ENCODE measurements at regions not wholly inside any gene's neighbourhood (a gene's known extent, or its start where the extent isn't known, plus 50 kb on each side); places are given as distances from the start of the nearest gene placed in this dataset.

DNA sequence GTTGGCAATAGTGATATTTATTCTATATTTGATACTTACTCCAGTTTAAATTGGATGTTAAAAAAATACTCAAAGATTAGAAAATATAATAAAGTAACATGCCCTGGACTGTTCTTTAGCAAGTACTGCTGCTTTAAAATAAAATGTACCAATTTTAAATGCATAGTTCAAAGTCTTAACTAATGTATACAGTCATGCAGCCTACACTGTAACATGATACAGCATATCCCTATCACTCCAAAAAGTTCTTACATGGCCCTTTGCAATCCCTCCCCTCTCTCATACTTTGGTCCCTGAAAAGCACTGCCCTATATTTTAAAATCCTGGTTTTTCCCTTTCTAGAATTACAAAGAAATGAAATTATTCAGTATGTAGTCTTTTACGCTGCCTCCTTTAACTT, 726.6 kb downstream of the LTN1 start:
- no peak for DNase-seq

GRCh38 chr21:28263974-28264373, 728.7 kb downstream of the LTN1 start:
- no peak for DNase-seq

DNA sequence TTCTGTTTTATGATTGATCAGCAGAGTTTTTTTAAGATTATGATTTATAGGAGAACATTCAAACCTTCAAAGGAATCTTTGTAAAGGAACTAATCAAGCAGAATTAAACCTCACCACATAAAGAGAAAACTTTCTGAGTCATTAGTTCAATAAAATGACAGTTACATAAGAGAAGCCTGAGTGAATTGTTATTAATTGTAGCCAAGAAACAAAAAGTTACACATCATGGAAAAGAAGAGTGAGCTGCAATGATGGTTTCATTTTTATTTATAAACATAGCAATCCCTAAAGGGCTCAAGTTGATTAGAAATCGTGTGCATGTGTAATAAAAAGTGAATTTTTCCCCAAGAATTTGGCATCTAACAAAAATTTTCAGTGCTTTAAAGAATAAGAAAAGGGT, 731.4 kb downstream of the LTN1 start:
- no peak for DNase-seq

- DNase-seq = no peak
Observed at GRCh38 chr21:28257276-28257675, 735.4 kb downstream of the LTN1 start.

- DNase-seq = no peak
Observed at GRCh38 chr21:28256837-28257236, 735.8 kb downstream of the LTN1 start.

DNA sequence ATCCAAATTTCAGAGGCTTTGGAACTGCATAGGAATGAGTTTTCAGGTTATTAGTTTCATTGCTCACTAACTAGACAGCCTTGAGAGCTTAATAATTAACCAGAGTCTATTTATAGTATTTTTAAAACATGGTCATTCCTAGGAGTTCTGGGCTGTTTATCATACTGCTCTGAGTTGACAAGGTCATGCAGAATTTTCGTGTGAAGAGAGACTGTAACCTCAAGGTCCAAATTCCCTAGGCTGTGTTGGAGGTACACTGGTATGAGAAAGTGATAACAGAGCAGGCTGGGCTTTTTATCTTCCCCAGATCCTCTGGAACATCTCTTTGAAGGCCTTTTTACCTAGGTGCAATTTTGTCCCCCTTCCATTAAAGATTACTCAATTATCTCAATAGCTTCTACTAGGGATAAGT, 736.3 kb downstream of the LTN1 start:
- no peak for DNase-seq

GRCh38 chr21:28253961-28254360, 738.7 kb downstream of the LTN1 start:
- no peak for DNase-seq

- no peak for DNase-seq
Observed at GRCh38 chr21:28253338-28253737, 739.3 kb downstream of the LTN1 start.

GRCh38 chr21:28252928-28253327, 739.7 kb downstream of the LTN1 start:
- DNase-seq = no peak

- no peak for DNase-seq
Observed at GRCh38 chr21:28250946-28251345, 741.7 kb downstream of the LTN1 start.

GRCh38 chr21:28247454-28248020, 745.1 kb downstream of the LTN1 start:
- DNase-seq = no peak

- no peak for DNase-seq
Observed at GRCh38 chr21:28240586-28240985, 752.1 kb downstream of the LTN1 start.

DNA sequence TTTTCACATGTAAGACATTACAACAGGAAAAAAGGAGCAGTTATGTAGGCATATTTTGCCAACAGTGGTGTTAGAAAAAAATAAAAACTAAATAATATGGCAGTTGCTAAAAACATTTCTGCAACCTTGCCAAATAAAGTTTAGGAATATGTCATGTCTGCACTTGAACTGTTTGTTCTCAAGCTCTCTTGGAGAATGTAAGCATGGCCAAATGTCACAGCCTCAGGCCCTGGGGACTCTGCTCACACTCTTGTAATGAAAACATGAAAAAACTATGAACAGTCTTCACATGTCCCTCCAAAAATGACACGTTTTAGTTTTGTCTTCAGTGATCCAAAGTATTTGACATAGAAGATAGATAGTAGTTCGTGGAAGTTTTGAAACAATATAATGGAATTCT, 753.3 kb downstream of the LTN1 start:
- no peak for DNase-seq

- DNase-seq = no peak
Observed at GRCh38 chr21:28237661-28238060, 755.0 kb downstream of the LTN1 start.

GRCh38 chr21:28235169-28235895, 757.3 kb downstream of the LTN1 start:
- DNase-seq = no peak

DNA sequence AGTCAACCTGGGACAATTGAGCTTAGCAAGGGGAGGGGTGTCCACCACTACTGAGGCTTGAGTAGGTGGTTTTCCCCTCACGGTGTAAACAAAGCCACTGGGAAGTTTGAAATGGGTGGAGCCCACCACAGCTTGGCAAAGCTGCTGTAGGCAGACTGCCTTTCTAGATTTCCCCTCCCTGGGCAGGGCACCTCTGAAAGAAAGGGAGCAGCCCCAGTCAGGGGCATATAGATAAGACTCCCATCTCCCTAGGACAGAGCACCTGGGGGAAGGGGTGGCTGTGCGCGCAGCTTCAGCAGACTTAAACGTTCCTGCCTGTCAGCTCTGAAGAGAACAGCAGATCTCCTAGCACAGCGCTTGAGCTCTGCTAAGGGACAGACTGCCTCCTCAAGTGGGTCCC, 758.4 kb downstream of the LTN1 start:
- DNase-seq = no peak

- DNase-seq = no peak
Observed at GRCh38 chr21:28233536-28234220, 759.0 kb downstream of the LTN1 start.

DNA sequence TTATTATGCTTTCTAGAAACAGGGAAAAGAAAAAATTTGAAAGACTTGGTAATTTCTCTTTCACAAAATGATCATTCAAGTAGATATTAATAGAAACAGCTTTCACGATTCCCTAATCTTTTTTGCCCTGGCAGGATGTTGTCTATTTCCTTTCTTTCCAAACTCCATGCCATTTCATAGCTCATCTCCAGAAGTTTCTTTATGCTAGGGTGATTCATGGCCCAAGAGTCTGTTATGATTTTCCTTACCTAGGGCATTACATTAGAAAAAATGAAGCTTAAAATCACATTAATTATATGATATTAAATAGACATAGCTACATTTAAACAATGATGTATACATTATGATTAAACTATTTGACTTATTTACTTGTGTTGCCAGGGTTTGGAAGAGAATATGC, 762.1 kb downstream of the LTN1 start:
- no peak for DNase-seq

- DNase-seq = no peak
Observed at GRCh38 chr21:28229814-28230213, 762.9 kb downstream of the LTN1 start.

DNA sequence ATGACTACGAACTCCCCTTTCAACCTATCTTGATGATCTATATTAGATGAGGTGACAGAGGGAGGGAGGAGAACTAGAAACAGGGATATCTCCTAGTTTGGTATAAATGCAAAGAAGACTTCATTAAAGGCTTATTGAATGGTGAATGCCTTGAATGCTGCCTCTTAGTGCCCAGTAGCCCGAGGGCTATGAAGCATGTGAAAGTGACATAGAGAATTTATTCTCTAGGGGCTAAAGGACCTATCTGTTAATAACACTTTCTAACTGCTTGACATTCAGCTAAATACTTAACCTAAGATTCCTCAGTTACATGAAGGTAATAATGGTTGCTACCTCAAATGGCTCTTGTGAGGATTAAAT, 764.1 kb downstream of the LTN1 start:
- DNase-seq = no peak

DNA sequence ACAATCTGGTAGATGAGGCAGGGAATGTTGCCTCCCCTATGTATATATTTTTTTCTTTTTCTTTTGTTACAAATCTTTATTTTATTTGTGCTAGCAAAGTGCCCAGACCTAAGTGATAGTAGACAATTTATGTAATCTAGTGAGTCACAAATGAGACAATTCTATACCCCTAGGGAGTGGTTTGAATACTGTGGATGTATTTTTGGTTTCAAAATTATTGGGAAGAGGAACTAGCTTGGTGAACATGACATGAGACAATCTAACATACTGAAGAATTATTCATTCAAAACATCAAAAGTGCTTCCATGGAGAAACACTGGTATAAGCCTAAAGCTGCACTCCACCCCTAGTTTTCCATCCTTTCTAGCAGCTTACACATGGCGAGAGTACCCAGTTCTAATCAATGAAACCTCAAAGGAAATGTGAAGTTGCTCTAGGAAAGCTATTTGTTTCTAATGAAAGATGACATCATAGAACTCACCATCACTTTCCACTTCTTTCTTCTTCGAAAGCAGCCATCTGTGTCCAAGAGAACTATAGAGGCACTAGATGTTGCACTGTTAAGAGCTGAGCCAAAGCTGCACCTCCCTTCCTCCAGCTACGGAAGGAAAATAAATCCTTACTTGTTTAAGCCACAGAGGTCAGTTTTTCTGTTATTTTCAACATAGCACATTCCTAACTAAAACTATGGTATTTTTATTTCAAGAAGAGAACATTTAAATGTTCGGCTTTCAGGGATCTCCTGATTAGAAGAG, 764.6 kb downstream of the LTN1 start:
- no peak for DNase-seq

GRCh38 chr21:28226563-28226962, 766.1 kb downstream of the LTN1 start:
- no peak for DNase-seq

DNA sequence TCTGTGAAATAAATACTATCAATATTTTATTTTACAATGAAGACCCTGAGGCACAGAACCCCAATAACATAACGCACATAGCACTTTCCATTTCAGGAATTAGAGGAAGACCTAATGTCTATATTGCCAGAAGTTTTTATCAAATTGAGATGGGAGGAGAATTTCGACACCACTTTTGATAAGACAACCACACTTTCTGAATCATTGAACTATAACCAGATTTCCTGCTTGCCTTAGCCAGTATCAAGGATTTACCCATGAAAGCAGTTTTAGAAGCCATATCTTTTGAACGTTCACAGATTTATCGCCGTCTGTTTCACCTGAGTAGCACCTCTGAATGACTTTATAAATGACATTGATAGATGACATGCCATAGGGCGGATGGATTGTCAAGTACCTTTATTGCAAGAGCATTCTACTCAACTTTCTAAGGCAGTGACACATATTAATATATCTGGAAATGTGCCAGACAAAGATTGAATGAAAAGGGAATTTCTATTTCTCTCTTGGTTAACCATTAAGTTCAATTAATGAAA, 768.4 kb downstream of the LTN1 start:
- DNase-seq = no peak

DNA sequence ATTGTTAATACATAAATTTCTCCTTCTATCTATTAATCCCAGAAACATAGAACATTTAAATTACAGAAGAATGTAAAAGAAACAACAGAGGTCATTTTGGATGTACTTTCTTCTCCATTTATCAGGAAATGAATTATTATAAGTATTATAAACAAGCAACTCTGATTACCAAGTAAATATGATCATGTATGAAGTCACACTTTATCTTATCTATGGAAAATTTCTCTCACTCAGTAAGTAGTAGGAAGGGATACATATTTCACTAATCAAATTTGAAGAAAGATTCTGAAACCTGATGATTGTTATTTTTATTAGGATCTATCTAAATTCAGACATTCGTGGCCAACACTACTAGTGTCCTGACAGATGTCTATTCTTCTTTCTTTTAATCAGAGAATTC, 770.7 kb downstream of the LTN1 start:
- no peak for DNase-seq

All from activated CD4-positive, CD25-positive, alpha-beta regulatory T cell treated with anti-CD3 and anti-CD28 coated beads, Interleukin-2, amount 50 U/mL, for 72 hours (primary cell).